NCI-H2227 (cell line): ENCODE measurements at regions not wholly inside any gene's neighbourhood (a gene's known extent, or its start where the extent isn't known, plus 50 kb on each side); places are given as distances from the start of the nearest gene placed in this dataset.
A peak's percentile ranks its signal among the peaks of the same experiment; 100 is the strongest.

Source experiments
- DNase-seq: peaks from one replicate; lab custom pipeline; 2025; ENCODE audit not compliant: unreplicated experiment; lab: John Stamatoyannopoulos, UW

DNA sequence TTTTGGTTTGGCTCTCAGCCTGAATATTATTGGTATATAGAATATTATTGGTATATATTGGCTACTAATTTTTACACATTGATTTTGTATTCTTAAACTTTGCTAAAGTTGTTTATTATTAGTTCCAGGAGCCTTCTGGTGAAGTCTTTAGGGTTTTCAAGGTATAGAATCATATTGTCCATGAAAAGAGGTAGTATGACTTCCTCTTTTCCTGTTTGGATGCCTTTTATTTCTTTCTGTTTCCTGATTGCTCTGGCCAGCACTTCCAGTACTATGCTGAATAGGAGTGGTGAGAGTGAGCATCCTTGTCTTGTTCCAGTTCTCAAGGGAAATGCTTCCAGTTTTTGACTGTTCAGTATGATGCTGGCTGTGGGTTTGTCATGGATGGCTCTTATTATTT lies 107.3 kb upstream of the LIPC start:
- no peak for DNase-seq

- no peak for DNase-seq
Measured at GRCh38 chr15:58327958-58328357, 103.8 kb upstream of the LIPC start.

- DNase-seq = no peak
Measured at GRCh38 chr15:58329211-58329610, 102.6 kb upstream of the LIPC start.

DNA sequence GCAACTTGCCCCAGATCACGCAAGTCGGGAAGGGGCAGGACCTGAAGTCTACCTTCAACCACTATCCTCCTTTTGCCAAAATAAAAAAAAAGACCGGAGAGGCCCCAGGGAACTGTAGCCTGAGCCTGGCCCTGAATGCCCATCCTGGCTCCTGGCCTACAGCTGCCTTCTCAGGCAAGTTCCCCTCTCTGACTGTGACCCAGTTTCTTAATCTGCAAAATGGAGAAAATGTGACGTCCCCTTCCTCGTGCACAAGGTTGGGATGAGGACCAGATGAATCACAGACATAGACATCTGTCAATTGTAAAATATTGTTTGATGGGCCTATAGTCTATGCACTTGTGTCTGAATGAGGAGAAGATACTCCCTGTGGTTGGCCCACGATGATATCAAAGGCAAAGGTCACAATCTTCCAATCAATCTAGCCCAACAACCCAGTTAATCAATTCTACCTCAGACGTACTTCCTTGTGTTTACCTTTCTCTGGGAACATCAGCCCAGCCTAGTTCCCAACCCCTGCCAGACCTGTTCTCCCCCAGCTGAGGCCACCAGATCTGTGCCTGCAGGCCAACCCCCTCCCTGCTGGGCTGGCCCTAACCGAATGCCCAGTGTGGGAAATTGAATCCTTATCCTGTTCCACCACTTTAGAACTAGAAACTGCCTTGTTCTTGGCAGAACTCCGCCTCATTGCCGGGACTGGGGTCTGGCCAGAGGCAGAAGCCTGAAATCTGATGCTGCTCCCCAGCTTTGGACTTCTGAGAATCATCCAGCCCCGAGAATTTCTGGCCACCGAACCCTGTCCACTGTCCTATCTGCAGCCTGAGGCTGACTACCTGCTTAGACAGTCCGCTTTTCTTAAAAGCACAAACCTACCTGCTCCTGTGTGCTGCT lies 101.8 kb upstream of the LIPC start:
- no peak for DNase-seq

DNA sequence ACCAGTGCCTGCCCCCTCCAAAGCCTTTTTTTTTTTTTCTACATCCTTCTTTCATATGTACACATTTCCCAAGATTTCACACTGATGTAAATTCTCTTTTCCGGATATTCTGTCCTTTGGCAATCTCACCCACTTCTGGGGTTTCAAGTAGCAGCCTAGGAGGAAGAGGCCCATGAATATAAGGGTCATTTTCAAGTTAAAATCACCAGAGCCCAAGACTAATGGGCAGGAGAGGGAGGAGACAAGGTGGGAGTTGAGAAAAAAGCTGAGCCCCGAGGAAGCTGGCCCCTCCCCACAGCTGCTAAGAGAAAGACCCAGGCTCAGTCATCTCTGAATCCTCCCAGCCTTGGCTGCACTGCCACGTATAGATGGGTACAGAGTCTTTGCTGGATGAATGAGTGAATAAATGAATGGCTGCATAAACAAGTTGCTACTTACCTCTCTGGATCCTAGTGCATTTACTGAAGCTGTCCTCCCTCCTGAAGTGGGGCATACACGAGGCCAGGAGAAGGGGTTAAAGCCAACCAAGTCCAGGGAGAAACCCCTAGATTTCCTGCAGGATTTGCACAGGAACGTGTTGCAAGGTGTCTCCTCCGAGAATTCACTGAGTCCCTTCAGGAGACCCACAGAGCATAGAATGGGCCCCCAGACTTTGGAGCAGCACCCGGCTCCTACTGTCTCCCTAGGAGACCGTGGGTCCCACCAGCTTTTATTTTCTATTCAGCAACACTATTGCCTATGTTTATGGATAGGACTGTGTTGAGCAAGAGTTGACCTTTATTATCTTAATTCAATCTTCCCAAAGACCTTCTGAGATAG lies 100.8 kb upstream of the LIPC start:
- no peak for DNase-seq

- no peak for DNase-seq
Measured at GRCh38 chr15:58331560-58331912, 100.3 kb upstream of the LIPC start.

GRCh38 chr15:58331913-58332675 lies 99.7 kb upstream of the LIPC start:
- DNase-seq = peak; percentile 62

GRCh38 chr15:58332676-58333400 lies 99.0 kb upstream of the LIPC start:
- DNase-seq = no peak

DNA sequence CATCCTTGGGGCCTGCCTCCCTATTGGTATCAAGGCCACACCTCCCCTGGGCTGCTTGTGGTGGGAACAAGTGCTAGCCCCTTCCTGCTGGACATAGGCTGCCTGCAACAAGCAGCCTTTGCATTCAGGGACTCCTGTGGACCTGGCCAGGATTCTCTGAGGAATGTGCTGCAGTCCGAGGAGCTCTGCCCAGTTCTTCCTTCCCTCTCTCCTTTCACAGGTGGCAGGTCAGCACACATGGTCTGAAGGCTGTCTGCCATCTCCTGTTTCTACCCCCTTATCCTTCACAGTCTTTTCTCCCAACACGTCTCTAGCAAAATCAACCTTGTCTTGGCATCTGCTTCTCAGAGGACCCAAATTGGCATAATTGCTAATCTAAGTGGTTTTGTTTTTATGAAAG lies 97.0 kb upstream of the LIPC start:
- DNase-seq = no peak

GRCh38 chr15:58336161-58336560 lies 95.6 kb upstream of the LIPC start:
- no peak for DNase-seq

DNA sequence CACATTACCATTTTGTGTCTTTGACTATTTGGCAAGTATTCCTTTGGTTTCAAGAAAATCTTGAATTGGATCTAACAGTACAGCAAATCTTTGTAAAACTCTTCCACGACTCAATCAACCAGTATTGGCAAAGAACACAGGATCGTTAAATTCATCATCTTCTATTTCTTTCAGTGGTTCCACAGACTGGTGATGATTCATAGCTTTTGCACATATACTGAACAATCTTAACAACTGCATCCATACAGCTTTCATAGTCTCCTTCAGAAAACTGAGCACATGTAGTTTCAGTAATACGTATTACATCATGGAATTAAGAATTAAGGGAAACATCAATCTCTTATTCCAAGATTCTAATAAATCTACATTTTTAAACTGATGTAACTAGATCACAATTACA lies 91.6 kb upstream of the LIPC start:
- no peak for DNase-seq

DNA sequence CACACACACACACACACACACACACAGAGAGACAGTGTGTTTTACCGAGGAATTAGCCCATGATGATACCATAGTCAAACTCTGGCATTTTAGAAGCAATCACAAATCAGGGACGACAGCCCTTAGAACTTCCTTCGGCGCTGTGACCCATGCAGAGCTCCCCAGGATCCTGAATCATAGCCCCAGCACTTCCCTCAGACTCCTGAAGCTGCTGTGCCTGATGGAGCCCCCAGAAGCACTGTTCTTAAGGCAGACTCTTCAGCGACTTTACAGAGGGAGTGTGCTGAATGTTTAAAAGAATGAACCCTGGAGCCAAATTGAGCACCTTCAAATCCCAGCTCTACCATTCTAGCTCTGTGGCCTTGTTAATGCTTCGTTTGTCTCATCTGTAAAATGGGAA lies 89.3 kb upstream of the LIPC start:
- DNase-seq = no peak

GRCh38 chr15:58344213-58345070 lies 87.3 kb upstream of the LIPC start:
- no peak for DNase-seq

GRCh38 chr15:58346361-58346760 lies 85.4 kb upstream of the LIPC start:
- DNase-seq = no peak

GRCh38 chr15:58348095-58348812 lies 83.5 kb upstream of the LIPC start:
- DNase-seq = no peak

DNA sequence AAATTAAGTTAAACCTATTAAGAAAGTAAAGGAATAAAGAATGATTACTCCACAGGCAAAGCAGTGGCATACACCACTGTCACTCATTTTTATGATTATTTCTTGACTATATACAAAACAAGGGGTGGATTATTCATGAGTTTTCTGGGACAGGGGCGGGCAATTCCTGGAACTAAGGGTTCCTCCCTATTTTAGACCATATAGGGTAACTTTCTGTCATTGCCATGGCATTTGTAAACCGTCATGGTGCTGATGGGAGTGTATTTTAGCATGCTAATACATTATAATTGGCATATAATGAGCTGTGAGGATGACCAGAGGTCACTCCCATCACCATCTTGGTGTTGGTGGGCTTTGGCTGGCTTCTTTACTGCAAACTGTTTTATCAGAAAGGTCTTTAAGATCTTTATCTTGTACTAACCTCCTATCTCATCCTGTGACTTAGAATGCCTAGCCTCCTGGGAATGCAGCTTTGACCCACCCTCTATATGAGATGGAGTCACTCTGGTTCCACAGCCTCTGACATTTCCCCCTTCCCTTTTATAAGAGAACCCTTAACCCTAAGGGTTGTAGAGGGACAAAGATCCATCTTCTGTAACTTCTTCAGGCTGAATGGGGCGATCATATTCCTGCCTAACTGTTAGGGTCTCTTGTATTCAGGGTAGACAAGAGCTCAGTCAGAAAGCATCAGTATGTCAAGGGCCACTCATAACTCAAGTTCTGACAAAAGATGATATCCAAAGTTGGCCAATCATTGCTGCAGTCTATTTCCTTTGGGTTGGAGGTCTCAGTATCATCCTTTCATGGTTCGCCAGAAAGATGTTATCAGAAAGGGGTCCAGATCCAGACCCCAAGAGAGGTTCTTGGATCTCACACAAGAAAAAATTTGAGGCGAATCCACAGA lies 79.5 kb upstream of the LIPC start:
- DNase-seq = no peak

DNA sequence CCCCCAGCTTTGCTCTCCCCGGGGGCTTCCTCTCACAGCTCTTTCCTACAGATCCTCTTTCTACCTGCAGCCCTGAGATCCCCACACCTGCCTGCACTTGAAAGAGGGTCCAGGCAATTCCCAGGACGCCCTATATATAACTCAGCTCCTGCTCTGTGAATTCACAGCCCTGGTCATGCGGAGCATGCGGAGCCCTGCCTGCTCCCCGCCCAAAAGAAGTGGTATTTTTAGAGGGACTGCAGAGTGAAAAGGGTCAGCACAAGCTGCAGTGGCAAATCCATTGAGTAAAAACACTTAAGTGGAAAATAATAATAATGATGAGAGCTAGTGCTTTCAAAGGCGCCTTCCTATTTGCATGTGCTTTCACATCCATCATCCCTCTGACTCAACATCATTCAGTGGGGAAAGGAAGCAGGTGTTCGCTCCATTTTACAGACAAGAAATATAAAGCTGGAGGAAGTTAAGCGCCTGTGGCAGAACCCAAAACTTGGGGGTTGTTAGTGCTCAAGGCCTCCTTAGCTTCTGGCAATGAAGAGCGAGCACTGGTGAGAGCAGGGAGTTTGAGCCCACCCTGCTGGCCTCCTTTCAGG lies 76.3 kb upstream of the LIPC start:
- peak; percentile 16 for DNase-seq

DNA sequence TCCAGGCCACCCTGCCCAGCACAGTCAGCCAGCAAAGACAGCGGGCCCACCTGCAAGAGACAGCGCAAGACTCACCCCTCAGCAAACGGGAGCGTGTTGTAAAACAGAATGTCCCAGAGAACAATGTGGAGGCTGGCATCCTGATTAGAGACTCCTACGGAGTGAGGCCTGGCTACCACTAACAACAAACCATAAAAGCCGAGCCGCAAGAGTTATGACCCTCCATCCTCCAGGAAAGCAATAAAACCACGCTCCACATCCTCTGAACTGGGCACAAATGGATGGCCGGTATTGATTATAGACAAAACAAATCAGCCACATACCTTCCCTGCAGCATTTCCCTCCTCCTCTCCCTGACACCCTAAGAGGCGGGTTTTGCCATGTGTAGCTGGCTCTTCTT lies 75.8 kb upstream of the LIPC start:
- no peak for DNase-seq
